K562 (cell line): ENCODE measurements at regions not wholly inside any gene's neighbourhood (a gene's known extent, or its start where the extent isn't known, plus 50 kb on each side); places are given as distances from the start of the nearest gene placed in this dataset.

ENCODE experiments used
- ATAC-seq: fragments of 200-7000 bp; cut with Tn5 transposase; 3 replicates; pipeline ENCODE4 v1.9.1; 2020; ENCODE audit warnings: moderate library complexity
- BruUV-seq: library from RNA; stranded (reverse); fragments of 400-500 nt; replicated peaks from 2 replicates; lab custom pipeline; 2021; lab: Mats Ljungman, UMichigan
- CTCF ChIA-PET: fragments of 300-600 bp; formaldehyde crosslinking; extraction: SDS; loops from one replicate; lab custom pipeline; 2021; ENCODE audit warnings: low intra/inter-chr PET ratio; lab: Yijun Ruan, JAX
- POLR2A ChIA-PET: fragments of 300-600, 350-650 bp; sonication (Branson Sonifier 250); formaldehyde crosslinking; extraction: SDS; loops from one replicate; lab custom pipeline; 2021; ENCODE audit warnings: antibody characterized with exemption, inconsistent platforms; lab: Yijun Ruan, JAX
- DNase-seq, 4 experiments: peaks; one replicate each; pipeline versions ENCODE4 v3.0.0 to v3.0.0-alpha.2; 2011 to 2018; ENCODE audit warnings: low spot score in 3 of 4, mixed read lengths in 3 of 4; ENCODE audit errors: extremely low read depth in 1 of 4
- FAIRE-seq: peaks from 2 replicates; lab custom pipeline; 2011; peaks lifted over from hg19 to GRCh38; lab: Jason Lieb, UNC
- H2AFZ ChIP-seq: 2 replicates; pipeline ENCODE4 v1.6.0; 2011; ENCODE audit warnings: low read depth, low read length, control low read depth, inconsistent platforms
- H3K27ac ChIP-seq: fragments of 200-600 bp; 3 replicates; pipeline ENCODE4 v1.8.0; 2011; ENCODE audit warnings: low read depth, mild to moderate bottlenecking, control low read depth, inconsistent platforms, low read length, moderate library complexity, mixed read lengths; ENCODE audit errors: extremely low read depth
- H3K27me3 ChIP-seq, 2 experiments: fragments of 300-600 bp in 1 of 2; 2 replicates in 1 of 2; 3 replicates in 1 of 2; pipeline versions ENCODE4 v1.6.0 to v1.8.0; 2011; ENCODE audit warnings: inconsistent platforms in 2 of 2, low read length in 2 of 2, mild to moderate bottlenecking in 1 of 2, mixed read lengths in 1 of 2, moderate library complexity in 1 of 2; ENCODE audit not compliant: control insufficient read depth in 2 of 2, insufficient read depth in 2 of 2
- H3K36me3 ChIP-seq: fragments of 300-600 bp; 3 replicates; pipeline ENCODE4 v1.8.0; 2011; ENCODE audit warnings: mild to moderate bottlenecking, low read length, inconsistent platforms; ENCODE audit not compliant: control insufficient read depth, insufficient read depth
- H3K4me1 ChIP-seq, 2 experiments: fragments of 200-600 bp in 1 of 2; replicated peaks in 1 of 2; 2 replicates in 1 of 2; 3 replicates in 1 of 2; pipeline versions ENCODE4 v1.5.1 to v1.8.0; 2011; ENCODE audit warnings: inconsistent platforms in 2 of 2, low read length in 2 of 2, mild to moderate bottlenecking in 1 of 2, mixed read lengths in 1 of 2, moderate library complexity in 1 of 2; ENCODE audit not compliant: control insufficient read depth in 2 of 2, insufficient read depth in 2 of 2
- H3K4me2 ChIP-seq: 2 replicates; pipeline ENCODE4 v1.6.1; 2011; ENCODE audit warnings: low read length, control low read depth, inconsistent platforms, mixed read lengths; ENCODE audit not compliant: insufficient read depth
- H3K4me3 ChIP-seq: fragments of 200-600 bp; sonication (generic), shearing (Covaris generic); 2 replicates; pipeline ENCODE4 v1.5.1; 2016; ENCODE audit warnings: control low read depth, inconsistent platforms
- H3K79me2 ChIP-seq: fragments of 200-600 bp; 3 replicates; pipeline ENCODE4 v1.8.0; 2011; ENCODE audit warnings: low read length, inconsistent platforms; ENCODE audit not compliant: control insufficient read depth, insufficient read depth
- H3K9ac ChIP-seq, 2 experiments: 2 replicates each; pipeline versions ENCODE4 v1.6.0 to v1.6.1; 2011; ENCODE audit warnings: low read depth in 2 of 2, low read length in 2 of 2, control low read depth in 1 of 2, inconsistent platforms in 1 of 2, mild to moderate bottlenecking in 1 of 2, mixed read lengths in 1 of 2; ENCODE audit not compliant: insufficient read depth in 1 of 2
- H3K9me1 ChIP-seq: one replicate; pipeline ENCODE4 v1.6.0; 2011; ENCODE audit warnings: inconsistent platforms, mild to moderate bottlenecking, low read length, moderate library complexity; ENCODE audit not compliant: control insufficient read depth, insufficient read depth
- H3K9me3 ChIP-seq: replicated peaks from 2 replicates; pipeline ENCODE4 v1.5.1; 2011; ENCODE audit warnings: low read depth, low read length, inconsistent platforms; ENCODE audit not compliant: control insufficient read depth, insufficient read depth
- H4K20me1 ChIP-seq: replicated peaks from 2 replicates; pipeline ENCODE4 v1.6.1; 2011; ENCODE audit warnings: low read length, inconsistent platforms, mixed read lengths; ENCODE audit not compliant: control insufficient read depth, insufficient read depth
- ARID3B ChIP-seq: fragments of 250-450 bp; sonication (Bioruptor Pico); IDR thresholded peaks from 2 replicates; pipeline ENCODE4 v1.4.0; 2020; ENCODE audit warnings: borderline replicate concordance
- ETS1 ChIP-seq: conservative IDR thresholded peaks from 2 replicates; pipeline ENCODE4 v1.6.1; 2011; ENCODE audit warnings: low read depth, mild to moderate bottlenecking, low read length; ENCODE audit not compliant: control insufficient read depth
- HDAC2 ChIP-seq: fragments of 450-650 bp; IDR thresholded peaks from 2 replicates; pipeline ENCODE4 v1.6.1; 2016; ENCODE audit warnings: mild to moderate bottlenecking
- KDM4B ChIP-seq, 2 experiments: fragments of 450-650 bp in 1 of 2; sonication (generic) in 1 of 2; IDR thresholded peaks; 2 replicates each; pipeline ENCODE4 v1.6.1; 2016 to 2017; ENCODE audit warnings: borderline replicate concordance in 2 of 2, antibody characterized with exemption in 1 of 2, low read depth in 1 of 2, mild to moderate bottlenecking in 1 of 2
- PHB ChIP-seq: fragments of 250-450 bp; sonication (Bioruptor Pico); IDR thresholded peaks from 2 replicates; pipeline ENCODE4 v1.5.0; 2021
- PML ChIP-seq: IDR thresholded peaks from 2 replicates; pipeline ENCODE4 v1.6.1; 2012; ENCODE audit warnings: low read length, inconsistent platforms
- POLR2A ChIP-seq: fragments of 450-650 bp; conservative IDR thresholded peaks from 2 replicates; pipeline ENCODE4 v1.6.1; 2016
- SMC3 ChIP-seq: conservative IDR thresholded peaks from 2 replicates; pipeline ENCODE4 v1.6.1; 2011; ENCODE audit warnings: low read depth, low read length, improper control_type of control experiment; ENCODE audit not compliant: insufficient read depth
- U2AF1 ChIP-seq: fragments of 200-400 bp; formaldehyde crosslinking; optimal IDR thresholded peaks from 2 replicates; pipeline ENCODE3; 2017; ENCODE audit warnings: mild to moderate bottlenecking, low read depth, low read length, moderate library complexity
- U2AF2 ChIP-seq: fragments of 200-400 bp; formaldehyde crosslinking; optimal IDR thresholded peaks from 2 replicates; pipeline ENCODE3; 2017; ENCODE audit warnings: low read depth, mild to moderate bottlenecking, low read length
- ZNF143 ChIP-seq: sonication (generic); formaldehyde crosslinking; IDR thresholded peaks from 2 replicates; pipeline ENCODE4 v1.9.0; 2022; ENCODE audit warnings: mild to moderate bottlenecking, missing genetic modification reagents
- ZNF444 ChIP-seq: fragments of 250-450 bp; sonication (Bioruptor Pico); IDR thresholded peaks from 2 replicates; pipeline ENCODE4 v1.4.0; 2020; ENCODE audit warnings: mild to moderate bottlenecking, moderate library complexity
- WGBS: fragments of 100-300 bp; shearing (Covaris generic); methylation state at CpG from one replicate; pipeline ENCODE4 v1.1.6; 2016; ENCODE audit warnings: low coverage, mixed read lengths; ENCODE audit not compliant: insufficient coverage; ENCODE audit errors: missing lambda C conversion rate; 5-methylcytosine and 5-hydroxymethylcytosine counted together
- in situ Hi-C: fragments of 300-500 bp; cut with MboI; formaldehyde crosslinking; loops from 4 replicates; pipeline ENCODE4 v1.15.0; 2018; ENCODE audit warnings: inconsistent platforms, mixed read lengths
- intact Hi-C: fragments of 100-400 bp; cut with micrococcal nuclease; formaldehyde crosslinking; loops from 2 replicates; pipeline ENCODE4 v1.14.2; 2022
- TF ChIP-seq, protein P1 (sequence below), 2 experiments: fragments of 150-350 bp in 1 of 2; IDR thresholded peaks; 2 replicates each; pipeline ENCODE4 v1.6.1; 2012 to 2016; ENCODE audit warnings: low read depth in 2 of 2, low read length in 2 of 2, mild to moderate bottlenecking in 1 of 2, moderate library complexity in 1 of 2
- TF ChIP-seq, protein P2 (sequence below): fragments of 250-450 bp; sonication (Bioruptor Pico); IDR thresholded peaks from 2 replicates; pipeline ENCODE4 v1.8.0; 2022; ENCODE audit warnings: inconsistent platforms
- TF ChIP-seq, protein P3 (sequence below): fragments of 250-450 bp; sonication (Bioruptor Pico); IDR thresholded peaks from 2 replicates; pipeline ENCODE4 v1.5.1; 2021; ENCODE audit warnings: mild to moderate bottlenecking

DNA sequence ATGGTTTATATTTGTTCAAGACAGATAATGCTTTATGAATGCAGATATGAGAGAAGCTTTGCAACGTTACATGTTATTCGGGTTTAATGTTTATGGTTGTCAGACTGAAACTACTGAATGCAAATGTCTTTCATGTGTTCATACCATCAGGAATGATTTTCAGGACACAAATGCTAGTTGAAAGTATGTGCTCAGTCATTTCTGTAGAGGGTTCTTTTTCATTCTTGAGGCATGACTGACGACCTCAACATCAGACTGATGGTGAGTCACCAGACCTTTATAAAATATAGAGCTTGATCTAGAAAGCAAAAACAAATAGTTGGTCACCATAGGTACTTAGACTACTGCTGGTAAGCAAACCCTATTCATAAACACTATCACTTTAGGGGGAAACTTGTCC, 287.3 kb upstream of the NUDT12 start:
- BruUV-seq, result no TSS peak
- ChIA-PET CTCF (no interaction called here), POLR2A (no interaction called here)
- no peaks in the 10 kb centered on the region for H3K27me3 ChIP-seq
- intact Hi-C loops, result no loop called here
- H2AFZ ChIP-seq, result no peak overlapping the region
- no peak overlapping the region for H3K27ac ChIP-seq
- WGBS, result 0% methylated on average over 3 of the region's 3 CpGs
- in situ Hi-C loops, result no loop called here
- no peaks in the 10 kb centered on the region for H3K36me3 ChIP-seq
- DNase-seq (no peak), ATAC-seq (no peak), FAIRE-seq (no peak)
- H4K20me1 ChIP-seq, result no peaks in the 10 kb centered on the region
- H3K9ac ChIP-seq, result no peak overlapping the region
- no peaks in the 10 kb centered on the region for H3K9me1 ChIP-seq
- H3K9me3 ChIP-seq, result no peaks in the 10 kb centered on the region
- H3K4me3 ChIP-seq, result no peak overlapping the region
- no peak overlapping the region for H3K4me2 ChIP-seq
- H3K79me2 ChIP-seq, result no peaks in the 10 kb centered on the region
- H3K4me1 ChIP-seq, result no peaks in the 10 kb centered on the region
- TF ChIP-seq POLR2A (no peak), KDM4B (IDR thresholded peaks at IDR 0.05; ENCODE audit: borderline replicate concordance in 2 of 2, low read depth in 1 of 2) (no peak), PML (no peak), U2AF1 (no peak), ETS1 (no peak), ZNF444 (no peak), ZNF143 (CRISPR knock-in tag) (no peak), PHB (CRISPR knock-in tag) (no peak), ARID3B (CRISPR knock-in tag) (no peak), HDAC2 (no peak), SMC3 (no peak), U2AF2 (no peak)
- TF ChIP-seq, protein P1, sequence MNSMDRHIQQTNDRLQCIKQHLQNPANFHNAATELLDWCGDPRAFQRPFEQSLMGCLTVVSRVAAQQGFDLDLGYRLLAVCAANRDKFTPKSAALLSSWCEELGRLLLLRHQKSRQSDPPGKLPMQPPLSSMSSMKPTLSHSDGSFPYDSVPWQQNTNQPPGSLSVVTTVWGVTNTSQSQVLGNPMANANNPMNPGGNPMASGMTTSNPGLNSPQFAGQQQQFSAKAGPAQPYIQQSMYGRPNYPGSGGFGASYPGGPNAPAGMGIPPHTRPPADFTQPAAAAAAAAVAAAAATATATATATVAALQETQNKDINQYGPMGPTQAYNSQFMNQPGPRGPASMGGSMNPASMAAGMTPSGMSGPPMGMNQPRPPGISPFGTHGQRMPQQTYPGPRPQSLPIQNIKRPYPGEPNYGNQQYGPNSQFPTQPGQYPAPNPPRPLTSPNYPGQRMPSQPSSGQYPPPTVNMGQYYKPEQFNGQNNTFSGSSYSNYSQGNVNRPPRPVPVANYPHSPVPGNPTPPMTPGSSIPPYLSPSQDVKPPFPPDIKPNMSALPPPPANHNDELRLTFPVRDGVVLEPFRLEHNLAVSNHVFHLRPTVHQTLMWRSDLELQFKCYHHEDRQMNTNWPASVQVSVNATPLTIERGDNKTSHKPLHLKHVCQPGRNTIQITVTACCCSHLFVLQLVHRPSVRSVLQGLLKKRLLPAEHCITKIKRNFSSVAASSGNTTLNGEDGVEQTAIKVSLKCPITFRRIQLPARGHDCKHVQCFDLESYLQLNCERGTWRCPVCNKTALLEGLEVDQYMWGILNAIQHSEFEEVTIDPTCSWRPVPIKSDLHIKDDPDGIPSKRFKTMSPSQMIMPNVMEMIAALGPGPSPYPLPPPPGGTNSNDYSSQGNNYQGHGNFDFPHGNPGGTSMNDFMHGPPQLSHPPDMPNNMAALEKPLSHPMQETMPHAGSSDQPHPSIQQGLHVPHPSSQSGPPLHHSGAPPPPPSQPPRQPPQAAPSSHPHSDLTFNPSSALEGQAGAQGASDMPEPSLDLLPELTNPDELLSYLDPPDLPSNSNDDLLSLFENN (IDR thresholded peaks at IDR 0.05; ENCODE audit: low read depth in 2 of 2, low read length in 2 of 2), result no peak
- TF ChIP-seq, protein P2, sequence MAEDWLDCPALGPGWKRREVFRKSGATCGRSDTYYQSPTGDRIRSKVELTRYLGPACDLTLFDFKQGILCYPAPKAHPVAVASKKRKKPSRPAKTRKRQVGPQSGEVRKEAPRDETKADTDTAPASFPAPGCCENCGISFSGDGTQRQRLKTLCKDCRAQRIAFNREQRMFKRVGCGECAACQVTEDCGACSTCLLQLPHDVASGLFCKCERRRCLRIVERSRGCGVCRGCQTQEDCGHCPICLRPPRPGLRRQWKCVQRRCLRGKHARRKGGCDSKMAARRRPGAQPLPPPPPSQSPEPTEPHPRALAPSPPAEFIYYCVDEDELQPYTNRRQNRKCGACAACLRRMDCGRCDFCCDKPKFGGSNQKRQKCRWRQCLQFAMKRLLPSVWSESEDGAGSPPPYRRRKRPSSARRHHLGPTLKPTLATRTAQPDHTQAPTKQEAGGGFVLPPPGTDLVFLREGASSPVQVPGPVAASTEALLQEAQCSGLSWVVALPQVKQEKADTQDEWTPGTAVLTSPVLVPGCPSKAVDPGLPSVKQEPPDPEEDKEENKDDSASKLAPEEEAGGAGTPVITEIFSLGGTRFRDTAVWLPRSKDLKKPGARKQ (CRISPR knock-in tag), result no peak
- TF ChIP-seq, protein P3, sequence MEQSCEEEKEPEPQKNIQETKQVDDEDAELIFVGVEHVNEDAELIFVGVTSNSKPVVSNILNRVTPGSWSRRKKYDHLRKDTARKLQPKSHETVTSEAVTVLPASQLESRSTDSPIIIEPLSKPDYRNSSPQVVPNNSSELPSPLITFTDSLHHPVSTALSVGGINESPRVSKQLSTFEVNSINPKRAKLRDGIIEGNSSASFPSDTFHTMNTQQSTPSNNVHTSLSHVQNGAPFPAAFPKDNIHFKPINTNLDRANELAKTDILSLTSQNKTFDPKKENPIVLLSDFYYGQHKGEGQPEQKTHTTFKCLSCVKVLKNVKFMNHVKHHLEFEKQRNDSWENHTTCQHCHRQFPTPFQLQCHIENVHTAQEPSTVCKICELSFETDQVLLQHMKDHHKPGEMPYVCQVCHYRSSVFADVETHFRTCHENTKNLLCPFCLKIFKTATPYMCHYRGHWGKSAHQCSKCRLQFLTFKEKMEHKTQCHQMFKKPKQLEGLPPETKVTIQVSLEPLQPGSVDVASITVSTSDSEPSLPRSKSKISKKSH, result no peak
